Right lung (tissue), 2 donors: ENCODE measurements at regions not wholly inside any gene's neighbourhood (a gene's known extent, or its start where the extent isn't known, plus 50 kb on each side); places are given as distances from the start of the nearest gene placed in this dataset.

ENCODE experiments used
- DNase-seq, 2 donors: peaks; one replicate each; pipeline ENCODE4 v3.0.0-alpha.2; 2013

- no peak for DNase-seq
These were observed 150.3 kb upstream of the VANGL1 start for GRCh38 chr1:115491298-115492018.

DNA sequence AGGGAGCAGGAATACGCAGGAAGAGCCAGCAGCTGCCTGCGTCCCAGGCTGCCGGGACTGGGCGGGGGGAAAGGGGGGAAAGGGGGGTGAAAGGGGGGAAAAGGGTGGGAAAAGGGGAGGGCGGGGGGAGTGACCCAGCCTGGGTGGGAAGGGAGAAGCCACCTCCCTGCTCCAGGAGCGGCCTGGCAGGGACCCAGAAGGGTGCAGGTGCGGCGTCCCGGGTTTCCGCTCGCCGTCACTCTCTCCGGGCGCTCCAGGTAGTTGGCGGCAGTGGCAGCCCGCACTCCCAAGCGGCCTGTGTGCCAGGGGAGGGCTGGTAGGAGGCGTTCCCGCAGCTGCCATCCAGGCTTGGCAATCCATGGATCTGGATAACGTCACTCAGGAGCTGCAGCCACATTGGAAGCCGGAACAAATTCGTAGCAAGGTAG, 141.0 kb upstream of the NGF start:
- DNase-seq: no peak

DNA sequence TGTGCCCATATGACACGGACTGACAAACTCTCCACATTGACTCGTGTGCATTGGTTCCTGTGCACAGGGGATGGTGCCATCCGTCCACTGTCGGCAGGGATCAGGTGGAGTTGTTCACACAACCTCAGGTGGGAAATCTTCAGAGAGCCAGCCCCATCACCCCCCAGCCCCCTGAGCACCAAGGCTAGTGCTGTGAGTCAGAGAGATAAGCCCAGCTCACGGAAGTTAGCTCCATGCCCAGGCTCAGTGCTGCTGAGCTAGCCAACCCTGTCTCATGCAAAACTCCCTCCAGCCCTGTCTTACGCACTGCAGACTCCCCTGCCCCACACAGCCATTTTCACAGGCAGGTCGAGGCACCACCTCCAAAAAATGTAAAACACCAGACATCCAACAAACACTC, 139.0 kb upstream of the NGF start:
- DNase-seq: no peak

DNA sequence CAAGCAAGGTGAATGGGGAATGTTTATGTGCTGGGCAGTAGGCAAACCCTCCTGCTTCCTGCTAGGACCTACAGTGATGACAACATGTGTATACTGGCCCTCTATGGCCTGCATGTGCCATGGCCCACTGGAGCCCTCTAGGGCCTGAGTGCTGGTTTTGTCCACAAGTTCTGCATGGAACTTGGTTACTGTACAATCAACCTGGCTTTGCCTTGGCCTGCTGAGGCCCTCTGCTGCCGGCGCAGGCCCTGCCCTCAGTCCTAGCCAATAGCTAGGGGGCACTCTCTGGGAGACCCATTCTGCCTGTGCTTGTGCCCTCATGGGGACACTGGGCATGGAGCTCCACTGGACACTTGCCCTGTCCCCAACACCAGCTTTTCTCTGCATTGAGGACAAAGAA, 138.6 kb upstream of the NGF start:
- no peak for DNase-seq

- no peak for DNase-seq
These were observed 137.9 kb upstream of the NGF start for GRCh38 chr1:115475901-115476300.

DNA sequence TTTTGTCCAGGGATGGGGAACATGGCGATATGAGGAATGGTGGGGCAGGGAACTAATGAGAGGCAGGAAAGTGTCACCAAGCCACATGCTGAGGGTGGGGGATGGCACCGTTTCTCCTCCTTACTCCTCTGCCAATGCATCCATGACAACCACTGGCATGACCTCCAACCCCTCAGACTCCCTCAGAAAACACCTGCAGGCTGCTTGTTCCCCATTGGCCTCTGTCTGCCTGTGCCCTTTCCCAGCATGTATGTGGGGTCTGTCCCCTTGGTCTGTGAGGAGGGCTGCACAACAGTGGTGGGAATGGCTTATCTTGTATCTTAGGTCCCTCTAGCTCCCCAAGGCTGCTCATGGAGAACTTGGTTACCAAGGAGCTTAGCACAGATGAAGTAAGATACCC, 137.2 kb upstream of the NGF start:
- DNase-seq: no peak

GRCh38 chr1:115473986-115474565, 136.0 kb upstream of the NGF start:
- DNase-seq: no peak

DNA sequence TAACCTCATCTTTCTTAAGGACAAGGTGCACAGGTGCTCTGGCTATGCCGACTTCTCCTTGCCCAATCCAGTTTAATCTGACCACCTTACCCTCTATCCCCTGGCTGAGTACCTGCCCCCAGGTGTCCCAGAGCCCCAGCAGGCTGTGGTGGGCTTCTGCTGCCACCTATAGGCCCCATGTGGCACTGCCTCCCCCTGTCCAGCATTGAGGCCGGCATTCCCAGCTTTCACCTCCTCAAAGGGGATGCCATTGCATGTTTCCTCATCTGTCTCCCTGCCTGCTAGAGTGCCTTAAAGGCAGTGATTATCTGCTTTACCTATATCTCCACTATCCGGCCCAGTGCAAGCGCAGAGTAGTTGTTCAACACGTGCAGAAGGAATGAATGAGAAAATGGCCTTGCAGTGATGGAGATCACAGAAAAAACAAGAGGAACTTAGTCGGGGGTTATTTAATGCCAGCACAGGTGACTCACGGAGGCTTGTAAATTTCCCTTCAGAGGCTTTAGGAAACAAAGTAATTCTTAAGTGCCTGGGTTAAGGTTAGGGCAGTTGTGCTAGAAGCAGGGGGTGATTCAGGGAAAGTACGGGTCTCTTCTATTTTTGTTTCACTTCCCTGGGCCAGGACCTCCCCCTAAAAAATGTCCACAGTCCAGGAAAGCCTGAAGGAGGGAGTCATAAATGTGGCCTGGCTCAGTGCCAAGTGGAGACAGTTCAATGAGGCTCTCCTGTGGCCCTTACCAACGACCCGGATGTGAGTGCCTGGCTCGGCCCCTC, 131.8 kb upstream of the NGF start:
- no peak for DNase-seq

GRCh38 chr1:115467790-115468189, 129.7 kb upstream of the NGF start:
- DNase-seq: no peak

GRCh38 chr1:115467196-115467595, 129.1 kb upstream of the NGF start:
- no peak for DNase-seq

GRCh38 chr1:115466433-115466832, 128.4 kb upstream of the NGF start:
- DNase-seq: no peak

GRCh38 chr1:115465802-115466363, 127.8 kb upstream of the NGF start:
- no peak for DNase-seq

- DNase-seq: no peak
These were observed 125.3 kb upstream of the NGF start for GRCh38 chr1:115463347-115463746.

DNA sequence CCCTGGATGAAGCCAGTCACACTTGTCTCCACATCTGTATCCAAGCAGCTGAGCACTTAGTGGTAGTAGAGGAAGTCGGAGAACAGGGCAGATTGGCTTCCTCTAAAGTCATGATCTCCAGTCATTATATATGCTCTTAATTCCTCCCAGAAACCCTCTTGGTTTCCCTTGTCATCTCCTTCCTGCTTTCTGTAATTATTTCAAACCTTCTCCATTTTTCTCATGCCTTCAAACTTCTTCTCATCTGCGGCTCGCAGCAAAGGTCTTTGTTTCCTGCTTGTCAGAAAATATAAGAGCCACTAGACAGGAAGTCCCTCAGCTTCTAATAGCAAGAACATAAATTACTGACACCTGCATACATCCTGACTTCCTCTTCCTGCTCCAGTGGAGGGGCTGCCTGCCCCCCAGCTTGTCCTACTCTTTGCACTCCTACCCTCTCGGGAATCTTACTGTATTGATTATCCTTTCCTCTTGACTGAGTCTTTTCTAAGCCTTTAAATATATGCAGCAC, 124.6 kb upstream of the NGF start:
- no peak for DNase-seq

- no peak for DNase-seq
These were observed 123.5 kb upstream of the NGF start for GRCh38 chr1:115461526-115461925.

- DNase-seq: no peak
These were observed 121.1 kb upstream of the NGF start for GRCh38 chr1:115459161-115459560.

DNA sequence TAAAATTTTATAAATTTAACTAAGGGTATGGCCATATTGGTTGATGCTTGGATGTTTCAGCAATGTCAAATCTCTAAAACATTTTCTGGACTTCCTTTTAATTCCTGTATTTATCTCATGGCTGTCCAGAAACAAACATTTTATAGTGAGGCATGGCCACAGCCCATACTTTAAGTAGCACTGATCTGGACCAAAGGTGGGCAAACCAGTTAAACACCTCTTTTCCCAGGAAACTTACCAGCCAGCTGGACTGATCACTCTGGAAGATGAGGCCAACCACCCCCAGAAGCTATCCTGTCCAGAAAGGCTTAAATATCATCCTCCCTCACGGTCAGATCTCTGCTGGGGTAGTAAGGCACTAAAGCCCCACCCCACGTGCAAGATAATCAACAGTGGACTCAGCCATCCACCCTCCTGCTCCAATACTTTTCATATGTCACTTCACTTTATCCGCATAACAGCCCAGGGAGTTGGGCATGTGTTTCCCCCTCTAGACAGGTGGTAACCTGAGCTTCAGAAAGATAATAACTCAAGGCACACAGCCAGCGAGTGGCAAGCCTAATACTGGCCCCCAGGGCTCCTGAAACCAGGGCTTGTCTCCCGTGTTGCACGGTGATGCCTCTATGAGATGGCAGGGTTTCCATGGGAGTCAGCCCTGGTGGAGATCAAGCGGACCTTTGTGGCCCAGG, 120.5 kb upstream of the NGF start:
- DNase-seq: no peak

DNA sequence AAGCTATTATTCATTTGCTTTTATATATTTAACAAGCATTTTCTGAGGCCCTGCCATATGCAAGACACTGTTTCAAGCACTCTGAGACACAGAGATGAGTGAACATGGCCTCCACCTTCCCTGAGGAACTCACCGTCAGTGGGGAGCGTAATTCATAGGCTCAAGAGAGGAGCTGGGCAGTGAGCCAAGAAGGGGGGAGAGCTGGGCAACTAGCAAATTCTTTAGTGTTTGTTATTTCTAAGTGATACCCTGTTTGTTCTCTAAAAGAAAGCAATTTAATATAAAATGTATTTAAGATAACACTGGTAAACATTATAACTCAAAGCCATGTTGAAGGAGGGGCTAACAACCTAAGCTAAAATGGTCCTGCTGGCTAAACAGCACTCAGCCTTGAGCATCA, 119.2 kb upstream of the NGF start:
- DNase-seq: peak in 1 of 2 donors; percentile 26

GRCh38 chr1:115456441-115456961, 118.5 kb upstream of the NGF start:
- peak in 1 of 2 donors; percentile 53 for DNase-seq

- peak; percentile 79 to 84 for DNase-seq
These were observed 116.9 kb upstream of the NGF start for GRCh38 chr1:115454837-115455511.

DNA sequence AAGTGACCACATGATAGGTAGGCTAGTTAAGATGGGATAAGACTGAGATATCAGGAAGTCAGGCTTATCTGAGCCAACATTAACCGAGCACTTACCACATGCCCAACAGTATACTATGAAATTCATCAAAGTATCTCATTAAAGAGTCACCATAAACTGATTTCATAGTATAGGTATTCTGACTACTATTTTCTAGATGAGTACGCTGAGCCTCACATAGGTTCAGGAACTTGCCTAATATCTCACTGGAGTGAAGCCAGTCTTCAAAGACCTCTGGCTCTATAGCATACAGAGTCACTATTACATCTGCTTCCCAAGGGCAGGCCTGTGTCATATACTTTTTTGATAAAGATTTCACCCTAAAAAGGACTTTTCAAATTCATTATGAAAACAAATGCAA, 115.6 kb upstream of the NGF start:
- DNase-seq: no peak
